Endothelial cell of umbilical vein (primary cell): ENCODE measurements at regions not wholly inside any gene's neighbourhood (a gene's known extent, or its start where the extent isn't known, plus 50 kb on each side); places are given as distances from the start of the nearest gene placed in this dataset.

Experiments
- BruUV-seq: library from RNA; stranded (reverse); fragments of 400-500 nt; replicated peaks from 2 replicates; lab custom pipeline; 2021; lab: Mats Ljungman, UMichigan
- CTCF ChIA-PET: fragments of 300-600, 350-600 bp; sonication (Branson Sonifier 250); formaldehyde crosslinking; loops from one replicate; lab custom pipeline; 2021; ENCODE audit warnings: antibody characterized with exemption, inconsistent platforms; lab: Charles Lee
- POLR2A ChIA-PET: fragments of 300-600, 350-600 bp; sonication (Branson Sonifier 250); formaldehyde crosslinking; loops from one replicate; lab custom pipeline; 2021; ENCODE audit warnings: antibody characterized with exemption, inconsistent platforms; lab: Charles Lee
- DNase-seq: peaks from one replicate; pipeline ENCODE4 v3.0.0-alpha.2; 2011; ENCODE audit warnings: low read depth, low spot score
- FAIRE-seq: peaks from 2 replicates; lab custom pipeline; 2011; peaks lifted over from hg19 to GRCh38; lab: Jason Lieb, UNC
- H2AFZ ChIP-seq: 2 replicates; pipeline ENCODE4 v1.6.0; 2012; ENCODE audit warnings: low read depth, low read length, control low read depth, inconsistent platforms
- H3K27ac ChIP-seq: 2 replicates; pipeline ENCODE4 v1.5.1; 2011; ENCODE audit warnings: low read depth, mild to moderate bottlenecking, control low read depth, low read length, moderate library complexity; ENCODE audit not compliant: insufficient read depth
- H3K27me3 ChIP-seq, 2 experiments: 2 replicates each; pipeline versions ENCODE4 v1.6.0 to v1.6.1; 2011; ENCODE audit warnings: low read length in 2 of 2, mixed read lengths in 1 of 2; ENCODE audit not compliant: control insufficient read depth in 2 of 2, insufficient read depth in 2 of 2
- H3K36me3 ChIP-seq, 2 experiments: 2 replicates in 1 of 2; 3 replicates in 1 of 2; pipeline ENCODE4 v1.5.1; 2011; ENCODE audit warnings: low read length in 2 of 2, mild to moderate bottlenecking in 1 of 2, moderate library complexity in 1 of 2; ENCODE audit not compliant: control insufficient read depth in 2 of 2, insufficient read depth in 2 of 2; ENCODE audit errors: extremely low read depth in 1 of 2
- H3K4me1 ChIP-seq: 3 replicates; pipeline ENCODE4 v1.5.1; 2011; ENCODE audit warnings: mild to moderate bottlenecking, low read length; ENCODE audit not compliant: control insufficient read depth, insufficient read depth; ENCODE audit errors: extremely low read depth
- H3K4me2 ChIP-seq: 2 replicates; pipeline ENCODE4 v1.6.1; 2011; ENCODE audit warnings: low read length, control low read depth, mixed read lengths; ENCODE audit not compliant: insufficient read depth
- H3K4me3 ChIP-seq, 3 experiments: fragments of 200-600 bp in 1 of 3; sonication (generic), shearing (Covaris generic) in 1 of 3; replicated peaks in 1 of 3; 2 replicates each; pipeline ENCODE4 v1.5.1; 2011 to 2016; ENCODE audit warnings: control low read depth in 3 of 3, low read length in 3 of 3, mild to moderate bottlenecking in 2 of 3, inconsistent platforms in 1 of 3, low read depth in 1 of 3, moderate library complexity in 1 of 3; ENCODE audit not compliant: insufficient read depth in 1 of 3
- H3K79me2 ChIP-seq: 2 replicates; pipeline ENCODE4 v1.6.0; 2012; ENCODE audit warnings: low read length, inconsistent platforms; ENCODE audit not compliant: control insufficient read depth, insufficient read depth
- H3K9ac ChIP-seq: replicated peaks from 2 replicates; pipeline ENCODE3; 2011; ENCODE audit warnings: low read length, control low read depth; ENCODE audit not compliant: insufficient read depth; ENCODE audit errors: extremely low read depth
- H3K9me1 ChIP-seq: replicated peaks from 3 replicates; pipeline ENCODE4 v1.6.0; 2011; ENCODE audit warnings: mild to moderate bottlenecking, low read length; ENCODE audit not compliant: control insufficient read depth, insufficient read depth; ENCODE audit errors: extremely low read depth
- H3K9me3 ChIP-seq: replicated peaks from 2 replicates; pipeline ENCODE4 v1.5.1; 2012; ENCODE audit warnings: low read length, inconsistent platforms; ENCODE audit not compliant: control insufficient read depth, insufficient read depth
- H4K20me1 ChIP-seq: replicated peaks from 2 replicates; pipeline ENCODE3; 2011; ENCODE audit warnings: mild to moderate bottlenecking, low read length; ENCODE audit not compliant: control insufficient read depth, insufficient read depth; ENCODE audit errors: extremely low read depth
- EZH2 ChIP-seq: IDR thresholded peaks from 2 replicates; pipeline ENCODE4 v1.6.1; 2012; ENCODE audit warnings: borderline replicate concordance, low read depth, mild to moderate bottlenecking, moderate library complexity, low read length, inconsistent platforms; ENCODE audit not compliant: severe bottlenecking
- FOS ChIP-seq: IDR thresholded peaks from 2 replicates; pipeline ENCODE4 v1.6.1; 2011; ENCODE audit warnings: mild to moderate bottlenecking, low read length, moderate library complexity, borderline replicate concordance; ENCODE audit not compliant: insufficient read depth
- GATA2 ChIP-seq: IDR thresholded peaks from 2 replicates; pipeline ENCODE4 v1.7.0; 2011; ENCODE audit warnings: low read depth, mild to moderate bottlenecking, moderate library complexity, mixed read lengths, low read length; ENCODE audit not compliant: insufficient read length, insufficient read depth
- JUN ChIP-seq: IDR thresholded peaks from 2 replicates; pipeline ENCODE4 v1.6.1; 2011; ENCODE audit warnings: borderline replicate concordance, low read depth; ENCODE audit not compliant: insufficient read length, insufficient read depth
- MYC ChIP-seq: IDR thresholded peaks from one replicate; pipeline ENCODE4 v1.6.1; 2011; ENCODE audit warnings: mild to moderate bottlenecking, low read depth, low read length
- POLR2A ChIP-seq: IDR thresholded peaks from 2 replicates; pipeline ENCODE4 v1.6.1; 2012; ENCODE audit warnings: low read depth, mild to moderate bottlenecking, control low read depth, low read length
- POLR2AphosphoS5 ChIP-seq: IDR thresholded peaks from 2 replicates; pipeline ENCODE4 v1.6.1; 2012; ENCODE audit warnings: low read depth, mild to moderate bottlenecking, control low read depth, low read length, moderate library complexity; ENCODE audit not compliant: insufficient read depth
- dilution Hi-C: fragments of 300-500 bp; cut with MboI; formaldehyde crosslinking; loops from one replicate; pipeline ENCODE4 v1.15.0; 2019; ENCODE audit warnings: low sequenced_read_pairs; ENCODE audit not compliant: extremely low pct_ligation_motif_present
- intact Hi-C: fragments of 100-400 bp; cut with micrococcal nuclease; formaldehyde crosslinking; loops from one replicate; pipeline ENCODE4 v1.10.0; 2022
- TF ChIP-seq, protein P1 (sequence below), 2 donors: IDR thresholded peaks; 1 replicate in 1 of 2; 2 replicates in 1 of 2; pipeline ENCODE4 v1.5.1; 2011; ENCODE audit warnings: low read length in 2 of 2, mild to moderate bottlenecking in 2 of 2, moderate library complexity in 2 of 2, control low read depth in 1 of 2, inconsistent platforms in 1 of 2, low read depth in 1 of 2; ENCODE audit not compliant: insufficient read depth in 1 of 2; ENCODE audit errors: extremely low read depth in 1 of 2
- TF ChIP-seq, protein P2 (sequence below): IDR thresholded peaks from 2 replicates; pipeline ENCODE4 v1.6.1; 2011; ENCODE audit not compliant: insufficient read depth, insufficient read length

DNA sequence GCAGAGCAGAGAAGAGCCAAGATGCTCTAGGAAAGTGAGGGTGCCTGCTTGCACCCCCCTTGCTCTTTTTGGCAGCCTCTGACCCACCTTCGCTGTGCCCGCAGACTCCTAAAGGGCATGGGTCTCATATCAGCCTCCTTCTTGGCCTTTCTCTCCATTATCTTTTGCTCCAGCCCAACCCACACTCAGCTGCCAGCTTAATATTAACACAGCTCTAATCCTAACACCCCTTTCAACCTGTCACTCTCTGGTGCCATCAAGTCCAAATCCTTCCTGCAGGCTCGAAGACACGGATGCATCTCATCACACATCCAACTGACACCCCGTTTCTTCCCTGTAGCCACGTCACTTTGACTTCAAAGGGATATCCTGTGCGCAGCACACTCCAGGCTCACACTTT is 171.6 kb upstream of the AUTS2 start:
- intact Hi-C loops (no loop called here), dilution Hi-C loops (no loop called here)
- Histone ChIP-seq H3K9me3 (peaks cover 3% of the 10 kb centered on the region), H3K9me1 (no peaks in the 10 kb centered on the region), H3K36me3 (no peaks in the 10 kb centered on the region), H2AFZ (no peak overlapping the region), H3K27me3 (no peaks in the 10 kb centered on the region), H3K4me1 (no peaks in the 10 kb centered on the region), H3K27ac (no peak overlapping the region), H3K4me2 (no peak overlapping the region), H3K9ac (no peak overlapping the region), H3K4me3 (no peak overlapping the region), H3K79me2 (no peaks in the 10 kb centered on the region), H4K20me1 (no peaks in the 10 kb centered on the region)
- TF ChIP-seq, protein P1, sequence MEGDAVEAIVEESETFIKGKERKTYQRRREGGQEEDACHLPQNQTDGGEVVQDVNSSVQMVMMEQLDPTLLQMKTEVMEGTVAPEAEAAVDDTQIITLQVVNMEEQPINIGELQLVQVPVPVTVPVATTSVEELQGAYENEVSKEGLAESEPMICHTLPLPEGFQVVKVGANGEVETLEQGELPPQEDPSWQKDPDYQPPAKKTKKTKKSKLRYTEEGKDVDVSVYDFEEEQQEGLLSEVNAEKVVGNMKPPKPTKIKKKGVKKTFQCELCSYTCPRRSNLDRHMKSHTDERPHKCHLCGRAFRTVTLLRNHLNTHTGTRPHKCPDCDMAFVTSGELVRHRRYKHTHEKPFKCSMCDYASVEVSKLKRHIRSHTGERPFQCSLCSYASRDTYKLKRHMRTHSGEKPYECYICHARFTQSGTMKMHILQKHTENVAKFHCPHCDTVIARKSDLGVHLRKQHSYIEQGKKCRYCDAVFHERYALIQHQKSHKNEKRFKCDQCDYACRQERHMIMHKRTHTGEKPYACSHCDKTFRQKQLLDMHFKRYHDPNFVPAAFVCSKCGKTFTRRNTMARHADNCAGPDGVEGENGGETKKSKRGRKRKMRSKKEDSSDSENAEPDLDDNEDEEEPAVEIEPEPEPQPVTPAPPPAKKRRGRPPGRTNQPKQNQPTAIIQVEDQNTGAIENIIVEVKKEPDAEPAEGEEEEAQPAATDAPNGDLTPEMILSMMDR (IDR thresholded peaks at IDR 0.05; ENCODE audit: extremely low read depth in 1 of 2, insufficient read depth in 1 of 2, low read depth in 1 of 2, low read length in 2 of 2): no peak
- TF ChIP-seq, protein P2, sequence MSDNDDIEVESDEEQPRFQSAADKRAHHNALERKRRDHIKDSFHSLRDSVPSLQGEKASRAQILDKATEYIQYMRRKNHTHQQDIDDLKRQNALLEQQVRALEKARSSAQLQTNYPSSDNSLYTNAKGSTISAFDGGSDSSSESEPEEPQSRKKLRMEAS: no peak
- TF ChIP-seq FOS (no peak), POLR2AphosphoS5 (no peak), POLR2A (no peak), EZH2 (no peak), JUN (no peak), GATA2 (no peak), MYC (no peak)
- no TSS peak for BruUV-seq
- DNase-seq: no peak
- FAIRE-seq: no peak
- ChIA-PET POLR2A (no interaction called here), CTCF (no interaction called here)
